K562 (cell line): ENCODE measurements at regions not wholly inside any gene's neighbourhood (a gene's known extent, or its start where the extent isn't known, plus 50 kb on each side); places are given as distances from the start of the nearest gene placed in this dataset.

Source experiments
- ATAC-seq: fragments of 200-7000 bp; cut with Tn5 transposase; 3 replicates; pipeline ENCODE4 v1.9.1; 2020; ENCODE audit warnings: moderate library complexity
- BruUV-seq: library from RNA; stranded (reverse); fragments of 400-500 nt; replicated peaks from 2 replicates; lab custom pipeline; 2021; lab: Mats Ljungman, UMichigan
- CTCF ChIA-PET: fragments of 300-600 bp; formaldehyde crosslinking; extraction: SDS; loops from one replicate; lab custom pipeline; 2021; ENCODE audit warnings: low intra/inter-chr PET ratio; lab: Yijun Ruan, JAX
- POLR2A ChIA-PET: fragments of 300-600, 350-650 bp; sonication (Branson Sonifier 250); formaldehyde crosslinking; extraction: SDS; loops from one replicate; lab custom pipeline; 2021; ENCODE audit warnings: antibody characterized with exemption, inconsistent platforms; lab: Yijun Ruan, JAX
- DNase-seq, 4 experiments: peaks; one replicate each; pipeline versions ENCODE4 v3.0.0 to v3.0.0-alpha.2; 2011 to 2018; ENCODE audit warnings: low spot score in 3 of 4, mixed read lengths in 3 of 4; ENCODE audit errors: extremely low read depth in 1 of 4
- FAIRE-seq: peaks from 2 replicates; lab custom pipeline; 2011; peaks lifted over from hg19 to GRCh38; lab: Jason Lieb, UNC
- H2AFZ ChIP-seq: 2 replicates; pipeline ENCODE4 v1.6.0; 2011; ENCODE audit warnings: low read depth, low read length, control low read depth, inconsistent platforms
- H3K27ac ChIP-seq: fragments of 200-600 bp; 3 replicates; pipeline ENCODE4 v1.8.0; 2011; ENCODE audit warnings: low read depth, mild to moderate bottlenecking, control low read depth, inconsistent platforms, low read length, moderate library complexity, mixed read lengths; ENCODE audit errors: extremely low read depth
- H3K27me3 ChIP-seq, 2 experiments: fragments of 300-600 bp in 1 of 2; 2 replicates in 1 of 2; 3 replicates in 1 of 2; pipeline versions ENCODE4 v1.6.0 to v1.8.0; 2011; ENCODE audit warnings: inconsistent platforms in 2 of 2, low read length in 2 of 2, mild to moderate bottlenecking in 1 of 2, mixed read lengths in 1 of 2, moderate library complexity in 1 of 2; ENCODE audit not compliant: control insufficient read depth in 2 of 2, insufficient read depth in 2 of 2
- H3K36me3 ChIP-seq: fragments of 300-600 bp; 3 replicates; pipeline ENCODE4 v1.8.0; 2011; ENCODE audit warnings: mild to moderate bottlenecking, low read length, inconsistent platforms; ENCODE audit not compliant: control insufficient read depth, insufficient read depth
- H3K4me1 ChIP-seq, 2 experiments: fragments of 200-600 bp in 1 of 2; replicated peaks in 1 of 2; 2 replicates in 1 of 2; 3 replicates in 1 of 2; pipeline versions ENCODE4 v1.5.1 to v1.8.0; 2011; ENCODE audit warnings: inconsistent platforms in 2 of 2, low read length in 2 of 2, mild to moderate bottlenecking in 1 of 2, mixed read lengths in 1 of 2, moderate library complexity in 1 of 2; ENCODE audit not compliant: control insufficient read depth in 2 of 2, insufficient read depth in 2 of 2
- H3K4me2 ChIP-seq: 2 replicates; pipeline ENCODE4 v1.6.1; 2011; ENCODE audit warnings: low read length, control low read depth, inconsistent platforms, mixed read lengths; ENCODE audit not compliant: insufficient read depth
- H3K4me3 ChIP-seq: fragments of 200-600 bp; sonication (generic), shearing (Covaris generic); 2 replicates; pipeline ENCODE4 v1.5.1; 2016; ENCODE audit warnings: control low read depth, inconsistent platforms
- H3K79me2 ChIP-seq: fragments of 200-600 bp; 3 replicates; pipeline ENCODE4 v1.8.0; 2011; ENCODE audit warnings: low read length, inconsistent platforms; ENCODE audit not compliant: control insufficient read depth, insufficient read depth
- H3K9ac ChIP-seq, 2 experiments: 2 replicates each; pipeline versions ENCODE4 v1.6.0 to v1.6.1; 2011; ENCODE audit warnings: low read depth in 2 of 2, low read length in 2 of 2, control low read depth in 1 of 2, inconsistent platforms in 1 of 2, mild to moderate bottlenecking in 1 of 2, mixed read lengths in 1 of 2; ENCODE audit not compliant: insufficient read depth in 1 of 2
- H3K9me1 ChIP-seq: one replicate; pipeline ENCODE4 v1.6.0; 2011; ENCODE audit warnings: inconsistent platforms, mild to moderate bottlenecking, low read length, moderate library complexity; ENCODE audit not compliant: control insufficient read depth, insufficient read depth
- H3K9me3 ChIP-seq: replicated peaks from 2 replicates; pipeline ENCODE4 v1.5.1; 2011; ENCODE audit warnings: low read depth, low read length, inconsistent platforms; ENCODE audit not compliant: control insufficient read depth, insufficient read depth
- H4K20me1 ChIP-seq: replicated peaks from 2 replicates; pipeline ENCODE4 v1.6.1; 2011; ENCODE audit warnings: low read length, inconsistent platforms, mixed read lengths; ENCODE audit not compliant: control insufficient read depth, insufficient read depth
- BRCA1 ChIP-seq, 2 experiments: fragments of 450-650 bp in 1 of 2; sonication (generic) in 1 of 2; formaldehyde crosslinking in 1 of 2; IDR thresholded peaks; 2 replicates each; pipeline versions ENCODE4 v1.5.0 to v1.6.1; 2017 to 2020; ENCODE audit warnings: mild to moderate bottlenecking in 1 of 2, missing genetic modification reagents in 1 of 2
- CREB1 ChIP-seq, 2 experiments: sonication (generic) in 1 of 2; formaldehyde crosslinking in 1 of 2; IDR thresholded peaks; 2 replicates each; pipeline versions ENCODE4 v1.6.1 to v1.8.0; 2012 to 2022; ENCODE audit warnings: inconsistent platforms in 1 of 2, mild to moderate bottlenecking in 1 of 2, missing genetic modification reagents in 1 of 2, moderate library complexity in 1 of 2
- GATAD2B ChIP-seq: fragments of 450-650 bp; IDR thresholded peaks from 2 replicates; pipeline ENCODE4 v1.6.1; 2017; ENCODE audit warnings: mild to moderate bottlenecking, borderline replicate concordance
- HDAC1 ChIP-seq, 2 experiments: fragments of 450-650 bp; IDR thresholded peaks; 2 replicates each; pipeline ENCODE4 v1.6.1; 2016 to 2017; ENCODE audit warnings: inconsistent platforms in 1 of 2, mild to moderate bottlenecking in 1 of 2, moderate library complexity in 1 of 2
- IRF2 ChIP-seq: sonication (generic); formaldehyde crosslinking; IDR thresholded peaks from 2 replicates; pipeline ENCODE4 v1.8.1; 2022; ENCODE audit warnings: mild to moderate bottlenecking, missing genetic modification reagents
- KDM1A ChIP-seq, 2 experiments: fragments of 450-650 bp; IDR thresholded peaks; 2 replicates each; pipeline ENCODE4 v1.6.1; 2016; ENCODE audit warnings: mild to moderate bottlenecking in 2 of 2
- NCOR1 ChIP-seq: fragments of 450-650 bp; IDR thresholded peaks from 2 replicates; pipeline ENCODE4 v1.6.1; 2016; ENCODE audit warnings: mild to moderate bottlenecking, moderate library complexity
- RAD21 ChIP-seq, 2 experiments: fragments of 250-450 bp in 1 of 2; fragments of 450-650 bp in 1 of 2; sonication (Bioruptor Pico) in 1 of 2; formaldehyde crosslinking in 1 of 2; IDR thresholded peaks in 1 of 2; conservative IDR thresholded peaks in 1 of 2; 2 replicates each; pipeline versions ENCODE4 v1.4.0 to v1.8.0; 2020 to 2022; ENCODE audit warnings: mild to moderate bottlenecking in 2 of 2, moderate library complexity in 1 of 2
- RFX7 ChIP-seq: fragments of 250-450 bp; sonication (Bioruptor Pico); IDR thresholded peaks from 2 replicates; pipeline ENCODE4 v1.5.1; 2021; ENCODE audit warnings: mild to moderate bottlenecking
- SIRT6 ChIP-seq: IDR thresholded peaks from one replicate; pipeline ENCODE4 v1.6.1; 2012; ENCODE audit warnings: low read depth, mild to moderate bottlenecking, control low read depth, inconsistent platforms, low read length, moderate library complexity
- STAG1 ChIP-seq: sonication (generic); formaldehyde crosslinking; IDR thresholded peaks from 2 replicates; pipeline ENCODE4 v1.5.0; 2020; ENCODE audit warnings: missing genetic modification reagents, borderline replicate concordance
- ZBTB8A ChIP-seq: fragments of 450-650 bp; IDR thresholded peaks from 2 replicates; pipeline ENCODE4 v1.6.1; 2018; ENCODE audit warnings: mild to moderate bottlenecking, moderate library complexity; ENCODE audit not compliant: partially characterized antibody
- ZNF347 ChIP-seq: fragments of 450-650 bp; formaldehyde crosslinking; IDR thresholded peaks from 2 replicates; pipeline ENCODE4 v1.4.0; 2020; ENCODE audit warnings: low read depth, mild to moderate bottlenecking, moderate library complexity
- ZNF589 ChIP-seq: fragments of 200-800 bp; sonication (Bioruptor generic); IDR thresholded peaks from 2 replicates; pipeline ENCODE4 v1.6.1; 2016; ENCODE audit warnings: low read depth, missing genetic modification characterization, missing compliant biosample characterization
- WGBS: fragments of 100-300 bp; shearing (Covaris generic); methylation state at CpG from one replicate; pipeline ENCODE4 v1.1.6; 2016; ENCODE audit warnings: low coverage, mixed read lengths; ENCODE audit not compliant: insufficient coverage; ENCODE audit errors: missing lambda C conversion rate; 5-methylcytosine and 5-hydroxymethylcytosine counted together
- in situ Hi-C: fragments of 300-500 bp; cut with MboI; formaldehyde crosslinking; loops from 4 replicates; pipeline ENCODE4 v1.15.0; 2018; ENCODE audit warnings: inconsistent platforms, mixed read lengths
- intact Hi-C: fragments of 100-400 bp; cut with micrococcal nuclease; formaldehyde crosslinking; loops from 2 replicates; pipeline ENCODE4 v1.14.2; 2022
- TF ChIP-seq, protein P1 (sequence below), 2 experiments: fragments of 450-650 bp in 1 of 2; sonication (generic) in 1 of 2; formaldehyde crosslinking in 1 of 2; IDR thresholded peaks in 1 of 2; conservative IDR thresholded peaks in 1 of 2; 2 replicates each; pipeline versions ENCODE4 v1.6.1 to v1.8.1; 2016 to 2023; ENCODE audit warnings: mild to moderate bottlenecking in 2 of 2, moderate library complexity in 2 of 2, inconsistent platforms in 1 of 2, missing genetic modification reagents in 1 of 2
- TF ChIP-seq, protein P2 (sequence below), 2 experiments: fragments of 200-800 bp in 1 of 2; sonication (Bioruptor generic) in 1 of 2; sonication (generic) in 1 of 2; formaldehyde crosslinking in 1 of 2; IDR thresholded peaks in 1 of 2; conservative IDR thresholded peaks in 1 of 2; 2 replicates each; pipeline versions ENCODE4 v1.5.0 to v1.6.1; 2016 to 2020; ENCODE audit warnings: missing compliant biosample characterization in 1 of 2, missing genetic modification characterization in 1 of 2, missing genetic modification reagents in 1 of 2
- TF ChIP-seq, protein P3 (sequence below): fragments of 450-650 bp; IDR thresholded peaks from 2 replicates; pipeline ENCODE4 v1.6.1; 2016; ENCODE audit warnings: mild to moderate bottlenecking

DNA sequence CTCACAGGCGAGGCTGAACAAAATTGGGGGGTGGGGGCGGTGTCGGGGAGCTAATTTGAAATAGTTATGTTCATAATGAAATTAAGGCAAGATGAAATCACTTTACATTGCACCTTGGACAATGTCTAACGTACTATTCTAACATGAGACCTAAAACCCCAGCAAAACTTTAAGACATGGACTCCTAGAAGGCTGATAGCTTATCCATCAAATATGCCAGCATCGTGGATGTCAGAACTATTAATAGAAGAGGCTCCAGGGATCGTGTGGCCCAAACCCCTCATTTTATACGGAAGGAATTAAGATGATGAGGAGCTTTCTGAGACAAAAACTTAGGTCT lies 279.6 kb downstream of the SOX9 start (continued):
- TF ChIP-seq, protein P1, sequence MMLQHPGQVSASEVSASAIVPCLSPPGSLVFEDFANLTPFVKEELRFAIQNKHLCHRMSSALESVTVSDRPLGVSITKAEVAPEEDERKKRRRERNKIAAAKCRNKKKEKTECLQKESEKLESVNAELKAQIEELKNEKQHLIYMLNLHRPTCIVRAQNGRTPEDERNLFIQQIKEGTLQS (IDR thresholded peaks at IDR 0.05) = no peak
- TF ChIP-seq, protein P1 (CRISPR knock-in tag; conservative IDR thresholded peaks at IDR 0.05) = no peak
- TF ChIP-seq, protein P2, sequence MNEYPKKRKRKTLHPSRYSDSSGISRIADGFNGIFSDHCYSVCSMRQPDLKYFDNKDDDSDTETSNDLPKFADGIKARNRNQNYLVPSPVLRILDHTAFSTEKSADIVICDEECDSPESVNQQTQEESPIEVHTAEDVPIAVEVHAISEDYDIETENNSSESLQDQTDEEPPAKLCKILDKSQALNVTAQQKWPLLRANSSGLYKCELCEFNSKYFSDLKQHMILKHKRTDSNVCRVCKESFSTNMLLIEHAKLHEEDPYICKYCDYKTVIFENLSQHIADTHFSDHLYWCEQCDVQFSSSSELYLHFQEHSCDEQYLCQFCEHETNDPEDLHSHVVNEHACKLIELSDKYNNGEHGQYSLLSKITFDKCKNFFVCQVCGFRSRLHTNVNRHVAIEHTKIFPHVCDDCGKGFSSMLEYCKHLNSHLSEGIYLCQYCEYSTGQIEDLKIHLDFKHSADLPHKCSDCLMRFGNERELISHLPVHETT (CRISPR knock-in tag; conservative IDR thresholded peaks at IDR 0.05 in 1 of 2, IDR thresholded peaks at IDR 0.05 in 1 of 2) = no peak
- TF ChIP-seq ZNF347 (CRISPR knock-in tag) (no peak), IRF2 (CRISPR knock-in tag) (no peak), RAD21 (CRISPR knock-in tag; conservative IDR thresholded peaks at IDR 0.05 in 1 of 2, IDR thresholded peaks at IDR 0.05 in 1 of 2) (no peak), GATAD2B (no peak), ZNF589 (no peak), HDAC1 (IDR thresholded peaks at IDR 0.05) (no peak)

DNA sequence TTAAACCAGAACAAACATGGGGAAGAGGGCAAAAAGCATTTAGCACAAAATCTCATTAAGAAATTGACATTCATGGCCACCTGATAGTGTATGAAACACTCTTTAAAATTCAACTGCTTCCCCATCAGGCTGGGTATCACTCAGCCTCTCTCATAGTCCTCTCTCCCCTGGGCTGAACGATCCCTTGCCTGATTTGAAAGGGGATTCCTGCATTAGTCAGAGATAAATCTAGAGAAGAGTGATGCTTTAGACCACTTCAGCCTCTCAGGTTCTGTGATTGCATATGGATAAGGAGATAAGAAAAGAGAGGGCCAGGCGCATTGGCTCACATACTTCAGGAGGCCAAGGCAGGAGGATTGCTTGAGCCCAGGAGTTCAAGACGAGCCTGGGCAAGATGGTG lies 280.0 kb downstream of the SOX9 start:
- FAIRE-seq = no peak
- Histone ChIP-seq H3K36me3 (no peaks in the 10 kb centered on the region), H3K9me3 (no peaks in the 10 kb centered on the region), H3K79me2 (no peaks in the 10 kb centered on the region), H3K27me3 (no peaks in the 10 kb centered on the region), H3K4me1 (no peaks in the 10 kb centered on the region), H2AFZ (no peak overlapping the region), H3K4me2 (no peak overlapping the region), H3K9me1 (no peaks in the 10 kb centered on the region), H4K20me1 (no peaks in the 10 kb centered on the region; the same call in 1 of the 2 replicates), H3K4me3 (no peak overlapping the region), H3K9ac (no peak overlapping the region), H3K27ac (no peak overlapping the region)
- 0% methylated on average over 3 of the region's 3 CpGs for WGBS
- ChIA-PET POLR2A (no interaction called here), CTCF (no interaction called here)
- no peak for DNase-seq
- in situ Hi-C loops = no loop called here
- no TSS peak for BruUV-seq
- intact Hi-C loops = no loop called here
- ATAC-seq = no peak
- no peak for TF ChIP-seq CREB1 (IDR thresholded peaks at IDR 0.05)
- TF ChIP-seq CREB1 (CRISPR knock-in tag; IDR thresholded peaks at IDR 0.05) = no peak
- no peak for TF ChIP-seq KDM1A (IDR thresholded peaks at IDR 0.05)
- no peak for TF ChIP-seq NCOR1
- TF ChIP-seq SIRT6 = no peak
- TF ChIP-seq BRCA1 (IDR thresholded peaks at IDR 0.05) = no peak
- no peak for TF ChIP-seq BRCA1 (CRISPR knock-in tag; IDR thresholded peaks at IDR 0.05)
- no peak for TF ChIP-seq ZBTB8A
- TF ChIP-seq RFX7 (CRISPR knock-in tag) = no peak
- TF ChIP-seq STAG1 (CRISPR knock-in tag) = no peak
- TF ChIP-seq, protein P3, sequence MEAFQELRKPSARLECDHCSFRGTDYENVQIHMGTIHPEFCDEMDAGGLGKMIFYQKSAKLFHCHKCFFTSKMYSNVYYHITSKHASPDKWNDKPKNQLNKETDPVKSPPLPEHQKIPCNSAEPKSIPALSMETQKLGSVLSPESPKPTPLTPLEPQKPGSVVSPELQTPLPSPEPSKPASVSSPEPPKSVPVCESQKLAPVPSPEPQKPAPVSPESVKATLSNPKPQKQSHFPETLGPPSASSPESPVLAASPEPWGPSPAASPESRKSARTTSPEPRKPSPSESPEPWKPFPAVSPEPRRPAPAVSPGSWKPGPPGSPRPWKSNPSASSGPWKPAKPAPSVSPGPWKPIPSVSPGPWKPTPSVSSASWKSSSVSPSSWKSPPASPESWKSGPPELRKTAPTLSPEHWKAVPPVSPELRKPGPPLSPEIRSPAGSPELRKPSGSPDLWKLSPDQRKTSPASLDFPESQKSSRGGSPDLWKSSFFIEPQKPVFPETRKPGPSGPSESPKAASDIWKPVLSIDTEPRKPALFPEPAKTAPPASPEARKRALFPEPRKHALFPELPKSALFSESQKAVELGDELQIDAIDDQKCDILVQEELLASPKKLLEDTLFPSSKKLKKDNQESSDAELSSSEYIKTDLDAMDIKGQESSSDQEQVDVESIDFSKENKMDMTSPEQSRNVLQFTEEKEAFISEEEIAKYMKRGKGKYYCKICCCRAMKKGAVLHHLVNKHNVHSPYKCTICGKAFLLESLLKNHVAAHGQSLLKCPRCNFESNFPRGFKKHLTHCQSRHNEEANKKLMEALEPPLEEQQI = no peak
